ENCODE measurements at regions not wholly inside any gene's neighbourhood (a gene's known extent, or its start where the extent isn't known, plus 50 kb on each side); places are given as distances from the start of the nearest gene placed in this dataset.

DNA sequence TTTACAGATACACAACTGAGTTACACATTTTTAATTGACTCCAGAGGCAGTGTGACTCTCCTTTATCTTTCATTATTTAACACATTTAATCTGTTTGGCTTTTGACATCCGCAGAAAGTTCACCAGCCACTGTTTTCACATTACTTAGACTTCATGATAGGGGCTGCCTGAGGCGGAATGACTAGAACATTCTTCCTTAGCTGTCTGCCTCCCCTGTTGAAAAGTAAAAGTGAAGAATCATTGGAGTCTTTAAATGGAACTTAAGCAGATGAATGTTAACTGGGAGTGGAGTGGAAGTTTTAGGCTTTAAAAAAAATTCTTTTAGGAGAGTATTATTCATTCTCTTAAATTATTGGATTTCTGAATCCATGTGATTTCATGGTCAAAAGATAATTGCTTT lies 229.2 kb upstream of the MTNR1B start:
- TF ChIP-seq CTCF (IDR thresholded peaks at IDR 0.05) (no peak), POLR2A (IDR thresholded peaks at IDR 0.05) (no peak)
